ENCODE measurements at regions not wholly inside any gene's neighbourhood (a gene's known extent, or its start where the extent isn't known, plus 50 kb on each side); places are given as distances from the start of the nearest gene placed in this dataset.

DNA sequence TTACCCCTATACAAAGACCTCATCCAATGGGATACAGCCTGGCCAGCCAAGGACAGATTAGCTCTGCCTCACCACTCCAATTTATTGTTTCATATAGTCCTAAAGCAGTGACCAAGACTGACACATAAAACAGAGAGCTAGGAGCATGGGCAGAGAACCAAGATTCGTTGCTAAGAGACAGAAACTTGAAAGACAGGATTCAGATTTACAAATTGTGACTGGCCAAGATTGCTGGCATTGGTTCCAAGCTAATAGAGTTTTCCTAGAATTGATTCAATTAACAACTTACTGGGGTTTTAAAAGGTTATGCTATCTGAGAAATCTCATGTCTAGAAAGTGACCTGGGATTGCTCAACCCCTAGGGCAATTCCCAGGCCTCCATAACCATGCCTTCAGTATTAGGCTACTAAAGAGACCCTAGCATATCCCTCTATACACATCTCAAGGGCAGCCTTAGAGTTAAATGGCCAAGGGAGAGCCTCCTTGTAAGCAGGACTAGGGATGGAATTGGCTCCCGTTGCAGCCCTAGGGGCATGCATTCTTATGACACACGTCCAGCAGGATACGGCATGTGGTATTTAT lies 75.6 kb downstream of the ICOS start:
- DNase-seq (ENCODE audit: low read depth in 1 of 2, low spot score in 1 of 2), result no peak

DNA sequence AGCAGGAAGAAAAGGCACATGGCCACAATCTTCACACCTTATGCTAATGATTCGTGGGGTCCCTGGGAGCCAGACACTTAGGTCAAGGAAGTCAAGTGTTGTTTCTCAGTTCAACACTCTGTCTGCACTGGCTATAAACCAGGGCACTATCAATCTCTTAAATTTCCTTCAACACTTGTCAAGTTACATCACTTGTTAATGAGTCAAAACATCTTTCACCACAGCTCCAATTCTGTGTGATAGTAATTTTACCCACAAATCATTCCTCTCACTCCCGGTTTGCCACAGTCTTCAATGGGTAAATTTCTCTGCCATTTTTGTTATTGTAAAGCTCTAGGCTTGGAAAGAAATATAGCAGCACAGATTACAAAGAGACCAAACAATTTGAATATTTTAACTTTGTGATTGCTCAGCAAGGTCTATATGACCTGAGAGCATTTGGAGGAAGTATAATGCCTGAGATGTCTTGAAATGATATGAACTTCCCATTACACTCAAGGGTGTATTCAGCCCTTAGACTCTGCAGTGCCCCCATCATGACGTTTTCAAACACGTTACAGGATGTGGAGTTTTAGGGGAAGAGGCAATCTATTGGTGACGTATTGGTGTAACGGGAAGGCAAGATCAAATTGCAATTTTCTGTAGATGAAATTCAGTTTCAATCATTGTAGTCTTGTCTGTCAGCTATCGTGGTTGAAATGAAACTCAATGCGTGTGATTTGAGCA lies 78.7 kb downstream of the ICOS start:
- no peak for DNase-seq (ENCODE audit: low read depth in 1 of 2, low spot score in 1 of 2)

DNA sequence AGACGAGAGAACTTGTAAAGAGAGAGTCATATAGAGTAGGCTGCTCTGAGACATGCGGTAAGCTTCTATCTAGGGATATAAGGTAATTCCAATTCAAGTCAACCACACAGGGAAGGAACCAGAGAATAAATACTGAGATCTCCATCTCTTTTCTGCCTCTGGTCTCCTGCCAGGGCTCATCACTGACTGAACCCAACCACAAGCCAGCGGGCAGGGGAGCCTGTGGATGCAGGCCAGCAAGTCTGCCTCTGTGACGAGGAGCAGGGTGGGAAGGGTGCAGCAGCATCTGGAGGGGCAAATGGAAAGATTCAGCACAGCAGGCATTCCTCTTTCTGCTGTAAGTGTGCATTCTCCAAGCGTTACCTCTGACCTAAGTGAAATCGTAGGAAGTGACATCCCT lies 82.2 kb downstream of the ICOS start:
- DNase-seq (ENCODE audit: low read depth in 1 of 2, low spot score in 1 of 2), result no peak

DNA sequence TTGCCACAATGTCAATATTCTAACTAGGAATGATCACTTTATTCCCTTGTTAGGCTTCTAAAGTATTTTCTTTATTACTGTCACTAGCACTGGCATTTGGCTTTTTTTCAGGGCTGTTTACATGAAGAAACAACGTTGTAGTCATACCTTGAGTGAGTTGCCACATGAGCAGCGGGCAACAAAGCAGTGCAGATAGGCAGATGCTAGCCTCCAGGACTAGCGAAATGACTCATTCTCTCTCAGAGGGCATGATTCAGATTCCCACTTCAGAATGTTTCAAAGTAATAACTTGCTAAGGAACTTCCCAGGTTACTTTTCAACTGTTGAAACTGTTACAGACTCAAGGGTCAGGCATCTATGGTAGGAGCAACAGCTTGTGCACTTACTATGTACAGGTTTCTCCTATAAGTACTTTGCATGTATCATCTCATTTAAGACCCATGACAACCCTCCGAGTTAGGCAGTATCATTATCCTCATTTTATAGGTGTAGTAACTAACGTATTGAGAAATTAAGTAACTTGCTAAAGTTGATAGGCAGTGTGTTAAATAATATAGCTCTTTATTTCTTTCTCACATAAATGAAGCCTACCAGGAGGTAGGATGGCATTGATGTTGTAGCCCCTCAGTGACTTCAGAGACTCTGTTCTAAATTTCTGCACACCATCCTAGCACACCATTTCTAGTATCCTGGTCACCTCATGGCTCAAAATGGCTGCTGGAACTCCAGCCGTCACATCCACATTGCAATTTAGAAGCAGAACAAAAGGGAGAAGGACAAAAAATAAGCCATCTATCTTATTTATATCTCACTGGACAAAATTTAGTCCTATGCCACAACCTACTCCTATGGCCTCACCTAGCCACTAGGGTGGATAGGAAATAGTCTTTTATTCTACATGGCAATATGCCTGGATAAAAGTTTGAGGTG lies 83.3 kb downstream of the ICOS start:
- DNase-seq (ENCODE audit: low read depth in 1 of 2, low spot score in 1 of 2), result peak in 1 of 2 donors; percentile 24

DNA sequence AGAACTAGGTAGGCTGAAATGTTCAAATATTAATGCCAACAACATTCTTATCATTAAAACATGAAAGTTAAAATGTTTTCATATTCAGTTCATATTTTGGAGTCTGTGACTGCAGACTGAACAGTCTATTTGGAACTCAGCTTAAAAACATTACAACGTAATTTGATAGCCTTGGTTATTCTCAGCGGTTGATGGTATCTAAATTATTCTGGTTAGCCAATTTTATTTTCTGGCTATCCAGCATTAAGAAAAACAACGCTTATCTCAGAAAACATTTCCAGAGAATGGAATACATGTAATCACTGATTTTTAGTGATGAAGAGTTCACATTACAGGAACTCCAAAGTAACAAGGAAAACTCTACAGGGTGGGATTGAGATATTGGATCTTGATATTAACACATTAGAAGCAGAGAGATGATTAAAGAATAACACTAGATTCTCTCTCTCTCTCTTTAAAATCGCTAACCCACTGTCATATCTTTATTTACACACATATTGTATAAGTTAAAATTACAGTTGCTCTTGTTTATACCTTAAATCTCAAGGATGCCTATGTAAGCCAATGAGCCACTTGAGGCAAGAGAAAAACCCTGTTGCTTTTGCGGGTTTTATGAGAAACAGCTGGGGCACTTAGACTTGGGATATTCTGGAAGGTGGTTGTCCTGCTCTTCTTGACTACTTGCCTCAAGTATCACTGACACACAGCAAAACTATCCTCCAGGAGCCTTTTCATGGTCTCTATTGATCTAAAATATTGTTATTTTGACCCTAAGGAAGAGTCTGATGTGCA lies 84.9 kb downstream of the ICOS start:
- DNase-seq (ENCODE audit: low read depth in 1 of 2, low spot score in 1 of 2), result no peak

DNA sequence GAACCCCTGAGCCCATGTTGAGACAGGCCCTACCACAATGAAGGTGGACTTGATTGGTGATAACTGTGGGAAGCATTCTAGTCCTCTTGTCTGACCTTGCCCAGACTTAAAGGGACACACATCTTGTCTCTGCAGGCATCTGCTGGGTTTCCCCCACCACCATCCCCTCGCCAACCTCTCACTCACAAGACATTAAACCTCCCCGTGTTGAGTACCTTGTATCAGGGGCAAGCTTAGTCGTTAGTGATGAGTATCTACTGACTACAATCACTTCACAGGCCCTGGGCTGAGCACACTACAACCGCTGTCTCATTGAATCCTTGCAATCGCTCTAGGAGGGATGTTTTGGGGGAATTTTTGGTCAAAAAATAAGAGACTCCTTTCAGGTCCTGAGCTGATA lies 86.0 kb downstream of the ICOS start:
- no peak for DNase-seq (ENCODE audit: low read depth in 1 of 2, low spot score in 1 of 2)

DNA sequence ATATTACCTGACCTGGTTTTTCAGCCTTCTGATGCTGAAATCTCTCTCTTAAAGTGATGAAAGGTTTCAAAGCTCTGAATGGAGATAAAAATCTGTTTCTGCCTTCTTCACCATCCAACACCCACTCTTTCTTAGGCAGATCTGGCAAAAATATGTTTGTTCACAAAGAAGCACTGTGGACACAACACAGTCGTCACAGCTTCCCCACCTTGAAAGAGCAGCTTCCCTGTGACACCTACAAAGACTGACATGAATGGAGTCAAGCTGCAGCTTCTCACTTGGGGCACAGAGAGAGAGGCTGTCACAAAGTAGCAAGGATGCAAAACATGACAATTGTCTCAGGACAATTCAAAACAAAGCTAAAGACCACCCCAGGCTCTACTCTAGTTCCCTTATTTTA lies 86.5 kb downstream of the ICOS start:
- DNase-seq (ENCODE audit: low read depth in 1 of 2, low spot score in 1 of 2), result no peak

DNA sequence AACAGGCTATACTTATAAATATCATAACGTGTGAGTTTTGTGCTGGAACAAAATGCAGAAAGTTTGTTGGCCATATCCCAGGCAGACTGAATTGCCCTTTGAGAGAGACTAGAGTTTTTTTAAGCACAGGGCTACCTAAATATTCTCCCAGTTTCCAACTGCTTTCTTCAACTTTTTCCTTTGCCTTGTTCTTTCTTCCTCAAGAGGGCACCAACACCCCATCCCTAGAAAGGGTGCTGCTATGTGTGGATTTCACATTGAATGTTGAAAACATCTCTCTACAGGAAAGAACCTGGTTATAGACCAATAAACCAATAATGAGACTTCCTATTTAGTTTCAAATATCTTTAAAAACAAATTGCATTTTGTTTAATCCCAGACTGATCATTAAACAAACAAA lies 87.9 kb downstream of the ICOS start:
- no peak for DNase-seq (ENCODE audit: low read depth in 1 of 2, low spot score in 1 of 2)

DNA sequence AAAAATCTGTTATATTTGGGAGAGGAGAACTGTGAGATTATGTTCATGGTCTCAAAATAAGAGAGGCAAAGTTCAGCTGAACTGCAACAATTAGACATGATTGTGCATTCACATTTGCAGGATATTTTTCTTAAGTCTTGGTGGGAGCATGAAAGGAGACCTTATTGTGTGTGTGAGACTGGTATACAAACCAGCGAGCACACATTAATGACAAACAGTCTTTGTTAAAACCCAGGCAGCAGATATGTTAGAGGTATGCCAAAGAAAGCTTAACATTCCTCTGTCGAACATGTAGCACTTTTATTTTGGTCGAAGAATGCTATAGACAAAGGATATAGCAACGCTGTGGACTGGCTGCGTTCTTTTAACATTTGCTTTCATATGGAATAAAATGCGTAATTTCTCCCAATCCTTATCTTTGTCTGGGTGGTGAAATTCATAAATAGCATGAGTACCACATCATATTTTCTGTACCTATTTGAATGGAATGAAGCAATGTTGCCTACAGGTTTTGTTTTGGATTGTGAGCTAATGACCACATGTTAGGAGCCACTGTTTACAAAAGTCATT lies 88.4 kb downstream of the ICOS start:
- DNase-seq (ENCODE audit: low read depth in 1 of 2, low spot score in 1 of 2), result no peak

DNA sequence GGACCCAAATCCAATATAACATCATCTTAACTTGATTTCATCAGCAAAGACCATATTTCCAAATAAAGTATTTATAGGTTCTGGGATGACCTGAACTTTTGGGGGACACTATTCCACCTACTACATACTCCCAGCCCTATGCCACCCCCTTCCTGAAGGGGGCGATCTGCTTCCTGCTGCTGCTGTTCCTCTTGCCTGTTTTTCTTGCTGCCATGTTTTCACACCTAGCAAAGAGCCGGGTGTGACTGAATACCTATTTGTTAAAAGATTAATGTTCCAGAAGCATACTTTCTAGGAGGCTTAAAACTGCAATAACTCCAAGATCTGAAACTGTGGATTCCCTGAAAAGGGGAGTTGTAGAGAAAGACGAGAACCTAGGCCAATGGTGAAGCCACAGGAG lies 89.7 kb downstream of the ICOS start:
- no peak for DNase-seq (ENCODE audit: low read depth in 1 of 2, low spot score in 1 of 2)

DNA sequence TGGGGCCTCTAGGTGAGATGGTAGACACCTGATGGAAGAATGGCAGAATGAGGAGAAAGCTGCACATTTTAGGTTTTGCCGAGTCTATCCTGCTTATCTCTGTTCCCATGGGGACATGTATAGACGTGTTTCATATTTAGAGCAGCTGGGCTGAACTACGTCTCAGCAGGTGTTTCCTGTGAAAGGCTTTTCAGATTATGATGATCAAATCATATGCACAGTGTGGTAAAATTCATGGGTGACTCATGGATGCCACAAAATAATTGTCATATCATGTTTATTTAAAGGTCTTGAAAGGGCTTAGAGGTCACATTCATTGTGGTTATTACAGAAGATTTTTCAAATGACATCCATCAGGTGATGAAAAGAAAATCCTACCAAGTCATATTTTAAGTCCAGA lies 90.5 kb downstream of the ICOS start:
- DNase-seq (ENCODE audit: low read depth in 1 of 2, low spot score in 1 of 2), result no peak

DNA sequence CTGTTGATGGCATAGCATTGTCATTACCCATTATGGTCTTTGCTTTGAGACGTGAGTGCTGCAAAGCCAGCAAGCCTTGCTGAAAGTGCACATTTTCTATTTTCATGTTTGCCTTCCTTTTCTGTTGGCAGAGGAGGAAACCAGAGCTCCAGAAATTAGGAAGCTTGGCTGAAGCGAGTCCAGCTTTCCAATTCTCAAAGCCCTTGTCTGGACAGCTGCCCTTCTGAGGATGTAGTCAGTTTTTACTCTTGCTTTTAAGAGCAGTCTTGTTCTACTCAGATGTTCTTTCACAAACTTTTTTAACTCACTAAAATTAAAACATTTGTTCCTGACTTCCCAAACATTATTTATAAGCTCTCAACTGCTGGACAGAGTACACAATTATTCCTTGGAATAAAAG lies 93.8 kb downstream of the ICOS start:
- DNase-seq (ENCODE audit: low read depth in 1 of 2, low spot score in 1 of 2), result no peak

DNA sequence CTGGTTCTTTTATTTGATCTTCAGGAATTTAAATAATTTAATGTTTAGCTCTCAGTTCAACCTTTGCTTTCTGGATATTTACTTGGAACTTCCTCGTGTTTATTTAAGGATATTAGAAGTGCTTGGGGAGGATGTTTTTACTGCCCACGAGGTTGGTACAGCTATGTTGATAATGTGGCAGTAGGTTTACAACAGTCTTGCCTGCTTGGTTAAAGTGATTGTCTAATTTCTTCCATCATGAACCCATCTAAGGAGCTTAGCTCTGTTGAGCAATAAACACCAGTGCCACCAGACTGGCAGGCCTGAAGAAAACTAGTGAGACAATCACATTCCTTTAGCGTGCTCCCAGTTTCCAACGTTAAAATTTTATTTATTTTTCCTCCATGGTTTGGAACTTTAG lies 94.5 kb downstream of the ICOS start:
- no peak for DNase-seq (ENCODE audit: low read depth in 1 of 2, low spot score in 1 of 2)

DNA sequence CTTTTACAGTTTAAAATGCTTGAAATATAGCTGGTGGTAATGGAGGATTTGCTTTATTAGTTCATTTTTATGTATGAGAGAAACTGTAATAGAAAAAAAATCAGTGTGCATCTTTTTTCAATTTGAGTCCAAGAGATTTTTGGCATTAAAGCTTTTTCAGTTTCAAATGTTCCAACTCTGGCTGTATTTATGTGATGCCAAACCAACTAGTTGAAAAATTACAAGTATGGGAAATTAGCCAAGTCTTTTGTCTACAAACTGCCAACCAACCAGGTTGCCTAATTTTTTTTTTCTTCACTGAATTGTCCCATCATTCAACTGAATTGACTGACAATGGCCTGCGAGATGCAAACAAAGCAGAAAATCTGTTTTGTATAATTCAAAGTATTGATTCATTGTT lies 95.7 kb downstream of the ICOS start:
- no peak for DNase-seq (ENCODE audit: low read depth in 1 of 2, low spot score in 1 of 2)

DNA sequence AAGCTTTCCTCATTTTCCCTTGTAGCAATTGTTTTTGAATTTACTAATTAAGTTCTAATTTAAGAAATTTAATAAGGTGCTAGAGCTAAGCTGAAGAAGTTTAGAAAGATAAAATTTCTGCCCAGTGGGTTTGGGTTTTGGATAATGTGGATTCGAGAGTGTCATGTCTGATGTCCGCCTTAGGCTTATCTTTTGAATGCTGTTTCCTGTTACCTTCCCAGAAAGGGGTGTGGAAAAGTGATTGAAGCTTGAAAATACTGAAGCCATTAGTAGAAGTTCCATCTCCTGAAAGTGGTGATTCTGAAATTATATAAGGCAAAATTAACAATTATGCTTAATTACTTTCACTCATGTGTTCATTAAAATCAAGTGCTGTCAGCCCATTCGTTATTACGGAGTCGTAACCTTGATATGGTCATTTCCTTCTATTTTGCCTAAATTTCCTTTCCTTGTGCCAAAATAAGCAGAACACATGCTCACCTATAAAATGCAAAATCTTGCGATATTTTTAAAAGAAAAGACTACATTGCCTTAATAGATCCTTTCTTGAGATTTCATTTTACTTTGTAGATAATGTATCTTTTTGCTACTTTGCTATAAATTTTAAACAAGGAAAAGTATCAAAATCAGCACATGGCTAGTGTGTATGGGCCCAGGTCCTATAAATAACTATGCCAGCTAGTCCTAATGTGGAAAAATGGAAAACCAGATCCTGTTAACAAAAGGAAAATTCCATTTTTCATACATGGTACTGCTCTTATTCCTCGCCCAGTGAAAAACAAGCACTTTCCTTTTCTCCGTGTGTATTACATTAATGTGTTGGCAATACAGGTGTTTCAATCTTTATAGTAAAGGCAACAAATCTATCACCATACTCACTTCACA lies 97.3 kb downstream of the ICOS start:
- no peak for DNase-seq (ENCODE audit: low read depth in 1 of 2, low spot score in 1 of 2)

DNA sequence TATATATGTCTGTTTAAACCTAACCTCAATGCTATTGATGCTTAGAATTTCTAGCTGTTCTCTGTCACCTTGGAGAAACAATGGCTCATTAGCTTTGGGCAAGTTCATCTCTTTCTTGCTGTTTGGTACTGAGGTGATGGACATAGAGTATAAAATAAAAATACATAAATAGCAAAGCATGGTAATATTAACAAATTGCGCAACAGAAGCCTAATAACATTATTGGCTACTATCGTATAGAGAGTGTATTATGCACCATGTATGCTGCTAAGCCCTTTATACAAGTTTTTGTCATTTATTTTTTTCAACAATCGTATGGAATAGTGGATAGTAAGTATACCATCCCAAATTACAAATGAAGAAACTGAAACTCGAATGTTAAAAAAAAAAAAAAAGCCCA lies 100.1 kb downstream of the ICOS start:
- DNase-seq (ENCODE audit: low read depth in 1 of 2, low spot score in 1 of 2), result no peak

DNA sequence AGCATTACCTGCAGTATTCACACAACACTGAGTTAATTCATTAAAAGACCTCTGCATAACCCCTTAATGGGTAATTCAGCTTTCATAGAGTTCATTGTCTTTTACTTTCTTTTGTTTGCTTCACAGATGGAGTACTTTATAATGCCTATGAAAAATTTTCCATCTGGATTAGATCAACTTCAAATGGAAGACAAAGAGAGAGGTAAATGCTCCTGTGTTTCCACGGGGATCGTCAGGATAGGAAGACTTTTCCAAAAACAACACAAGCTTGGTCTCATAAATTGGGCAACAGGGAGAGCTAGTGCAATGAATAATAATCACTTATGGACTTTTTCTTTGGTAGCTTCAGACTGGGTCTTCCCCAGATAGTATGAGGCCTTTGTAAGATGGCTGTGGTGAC lies 100.7 kb downstream of the ICOS start:
- DNase-seq (ENCODE audit: low read depth in 1 of 2, low spot score in 1 of 2), result no peak

DNA sequence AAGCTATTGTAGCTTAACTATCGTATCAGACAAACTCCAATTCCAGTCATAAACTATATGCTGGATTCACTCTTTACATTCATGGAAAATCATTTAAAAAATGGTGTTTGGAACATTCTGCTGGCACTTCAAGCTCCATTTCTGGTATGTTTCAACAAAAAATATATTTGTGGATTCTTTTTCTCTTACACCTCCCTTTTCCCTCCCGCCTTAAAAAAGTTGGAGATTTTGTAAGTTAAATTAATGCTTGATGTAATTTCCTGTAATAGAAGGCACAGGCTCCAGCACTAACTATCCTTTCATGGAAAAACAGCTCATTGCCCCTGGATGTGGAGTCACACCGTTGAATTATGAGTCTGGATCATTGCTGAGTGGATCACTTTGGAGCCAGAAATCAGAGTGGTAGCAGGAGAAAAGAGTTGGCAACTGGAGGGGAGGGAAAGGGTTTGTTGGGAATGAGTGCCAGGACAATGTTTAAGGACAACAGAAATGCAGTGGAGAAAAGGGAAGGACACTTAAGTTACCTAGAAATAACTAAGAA lies 102.8 kb downstream of the ICOS start:
- no peak for DNase-seq (ENCODE audit: low read depth in 1 of 2, low spot score in 1 of 2)

DNA sequence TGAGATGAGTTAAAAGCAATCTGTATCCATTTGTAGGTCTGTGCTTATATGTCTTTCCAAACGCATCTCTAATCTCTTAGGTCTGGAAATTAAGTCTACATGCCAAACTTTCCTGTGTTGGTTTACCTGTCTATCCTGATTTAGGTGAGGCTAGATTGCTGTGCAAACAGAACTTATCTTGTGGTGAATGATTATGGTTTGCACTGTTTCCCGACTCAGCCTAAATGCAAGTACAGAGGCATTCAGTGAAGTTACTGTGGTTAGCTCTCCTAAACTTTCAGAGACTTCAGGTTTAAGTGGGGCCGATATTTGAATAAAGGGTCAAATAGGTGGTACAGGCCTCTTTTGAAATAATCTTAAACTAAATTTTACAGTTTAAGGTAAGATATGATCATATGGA lies 103.5 kb downstream of the ICOS start:
- DNase-seq (ENCODE audit: low read depth in 1 of 2, low spot score in 1 of 2), result no peak

DNA sequence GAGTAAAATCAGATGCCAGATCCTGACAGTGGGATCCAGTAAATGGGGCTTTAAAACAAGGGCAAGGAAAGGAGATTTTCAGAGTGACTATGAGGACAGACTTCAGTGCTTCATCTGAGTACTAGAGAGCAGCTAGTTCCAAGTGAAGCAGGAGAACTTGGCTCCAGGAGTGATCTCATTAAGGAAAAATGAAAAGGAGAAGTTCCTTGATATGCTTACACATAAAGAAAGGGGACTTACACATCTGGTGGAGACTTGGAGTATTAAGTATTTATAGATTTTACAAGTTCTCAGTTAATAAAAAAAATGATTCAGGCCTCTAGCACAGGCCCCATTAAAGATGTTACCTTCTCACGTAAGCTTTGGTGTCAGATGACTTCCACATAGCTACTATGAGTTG lies 105.8 kb downstream of the ICOS start:
- DNase-seq (ENCODE audit: low read depth in 1 of 2, low spot score in 1 of 2), result no peak

All from stimulated activated CD4-positive, alpha-beta T cell treated with anti-CD3 and anti-CD28 coated beads, Interleukin-15, amount 100 ng/mL, for 1 hour (primary cell).